ENCODE measurements at regions not wholly inside any gene's neighbourhood (a gene's known extent, or its start where the extent isn't known, plus 50 kb on each side); places are given as distances from the start of the nearest gene placed in this dataset.
"Not testable (repeated sequence)": the region's sequence is repeated elsewhere in the genome, so short reads cannot be mapped to it uniquely, and the experiment has no call there.

DNA sequence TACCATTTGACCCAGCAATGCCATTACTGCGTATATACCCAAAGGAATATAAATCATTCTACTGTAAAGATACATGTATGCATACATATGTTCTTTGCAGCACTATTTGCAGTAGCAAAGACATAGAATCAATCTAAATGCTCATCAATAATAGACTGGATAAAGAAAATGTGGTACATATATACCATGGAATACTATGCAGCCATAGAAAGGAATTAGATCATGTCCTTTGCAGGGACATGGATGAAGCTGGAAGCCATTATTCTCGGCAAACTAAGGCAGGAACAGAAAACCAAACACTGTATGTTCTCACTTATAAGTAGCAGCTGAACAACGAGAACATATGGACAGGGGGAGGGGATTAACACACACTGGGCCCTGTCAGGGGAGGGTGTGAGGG lies 54.8 kb upstream of the ZNF30 start:
- DNase-seq; ATAC-seq (ENCODE audit: poor library complexity); intact Hi-C loops (cut with DNase I): not testable (repeated sequence)

- DNase-seq (no peak), ATAC-seq (ENCODE audit: poor library complexity) (no peak)
- intact Hi-C loops (cut with DNase I): no loop called here
These were observed 59.1 kb upstream of the ZNF30 start for GRCh38 chr19:34867631-34868030.

GRCh38 chr19:34865225-34865624 lies 61.5 kb upstream of the ZNF30 start:
- ATAC-seq (ENCODE audit: poor library complexity); intact Hi-C loops (cut with DNase I); DNase-seq: not testable (repeated sequence)

DNA sequence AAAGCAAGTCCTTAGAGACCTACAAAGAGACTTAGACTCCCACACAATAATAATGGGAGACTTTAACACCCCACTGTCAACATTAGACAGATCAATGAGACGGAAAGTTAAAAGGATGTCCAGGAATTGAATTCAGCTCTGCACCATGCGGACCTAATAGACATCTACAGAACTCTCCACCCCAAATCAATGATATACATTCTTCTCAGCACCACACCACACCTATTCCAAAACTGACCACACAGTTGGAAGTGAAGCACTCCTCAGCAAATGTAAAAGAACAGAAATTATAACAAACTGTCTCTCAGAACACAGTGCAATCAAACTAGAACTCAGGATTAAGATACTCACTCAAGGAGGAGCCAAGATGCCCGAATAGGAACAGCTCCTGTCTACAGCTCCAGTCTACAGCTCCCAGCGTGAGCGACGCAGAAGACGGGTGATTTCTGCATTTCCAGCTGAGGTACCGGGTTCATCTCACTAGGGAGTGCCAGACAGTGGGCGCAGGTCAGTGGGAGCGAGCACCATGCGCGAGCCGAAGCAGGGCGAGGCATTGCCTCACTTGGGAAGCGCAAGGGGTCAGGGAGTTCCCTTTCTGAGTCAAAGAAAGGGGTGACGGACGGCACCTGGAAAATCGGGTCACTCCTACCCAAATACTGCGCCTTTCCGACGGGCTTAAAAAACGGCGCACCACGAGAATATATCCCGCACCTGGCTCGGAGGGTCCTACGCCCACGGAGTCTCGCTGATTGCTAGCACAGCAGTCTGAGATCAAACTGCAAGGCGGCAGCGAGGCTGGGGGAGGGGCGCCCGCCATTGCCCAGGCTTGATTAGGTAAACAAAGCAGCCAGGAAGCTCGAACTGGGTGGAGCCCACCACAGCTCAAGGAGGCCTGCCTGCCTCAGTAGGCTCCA lies 66.6 kb upstream of the ZNF30 start:
- DNase-seq; ATAC-seq (ENCODE audit: poor library complexity); intact Hi-C loops (cut with DNase I): not testable (repeated sequence)

GRCh38 chr19:34859325-34859724 lies 67.4 kb upstream of the ZNF30 start:
- intact Hi-C loops (cut with DNase I); ATAC-seq (ENCODE audit: poor library complexity); DNase-seq: not testable (repeated sequence)

- no peak for ATAC-seq (ENCODE audit: poor library complexity)
- DNase-seq: no peak
- intact Hi-C loops (cut with DNase I): no loop called here
These were observed 70.7 kb upstream of the ZNF30 start for GRCh38 chr19:34856052-34856451.

- intact Hi-C loops (cut with DNase I): no loop called here
- DNase-seq: no peak
- ATAC-seq (ENCODE audit: poor library complexity): no peak
These were observed 73.3 kb upstream of the ZNF30 start for GRCh38 chr19:34853369-34853768.

DNA sequence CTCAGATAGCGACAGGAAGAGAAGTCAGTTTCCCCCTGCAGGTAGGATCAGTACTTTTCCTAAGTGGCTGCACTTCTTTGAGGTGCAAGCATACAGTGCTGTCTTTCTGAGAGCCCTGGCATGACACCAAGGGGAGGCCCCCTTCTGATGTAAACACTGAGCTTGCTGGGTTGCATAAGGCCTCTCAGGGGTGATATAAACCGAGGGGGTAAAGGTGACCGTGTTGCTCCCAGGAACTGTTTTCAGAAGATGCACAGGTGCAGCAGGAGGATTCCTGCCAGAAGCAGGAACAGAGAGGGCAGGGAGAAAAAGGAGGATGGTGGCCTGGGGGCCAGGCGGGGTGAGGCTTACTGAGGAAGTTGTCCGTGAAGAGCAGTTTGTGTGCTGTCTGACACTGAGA lies 74.0 kb upstream of the ZNF30 start:
- DNase-seq (no peak), ATAC-seq (ENCODE audit: poor library complexity) (no peak)
- intact Hi-C loops (cut with DNase I): no loop called here

GRCh38 chr19:34851277-34851804 lies 75.4 kb upstream of the ZNF30 start:
- intact Hi-C loops (cut with DNase I): no loop called here
- ATAC-seq (ENCODE audit: poor library complexity): no peak

GRCh38 chr19:34847393-34847792 lies 74.4 kb upstream of the ZNF599 start:
- no peak for ATAC-seq (ENCODE audit: poor library complexity)
- no peak for DNase-seq
- intact Hi-C loops (cut with DNase I): no loop called here

More at GRCh38 chr19:34851277-34851804, 75.4 kb upstream of the ZNF30 start:
- no peak for DNase-seq

DNA sequence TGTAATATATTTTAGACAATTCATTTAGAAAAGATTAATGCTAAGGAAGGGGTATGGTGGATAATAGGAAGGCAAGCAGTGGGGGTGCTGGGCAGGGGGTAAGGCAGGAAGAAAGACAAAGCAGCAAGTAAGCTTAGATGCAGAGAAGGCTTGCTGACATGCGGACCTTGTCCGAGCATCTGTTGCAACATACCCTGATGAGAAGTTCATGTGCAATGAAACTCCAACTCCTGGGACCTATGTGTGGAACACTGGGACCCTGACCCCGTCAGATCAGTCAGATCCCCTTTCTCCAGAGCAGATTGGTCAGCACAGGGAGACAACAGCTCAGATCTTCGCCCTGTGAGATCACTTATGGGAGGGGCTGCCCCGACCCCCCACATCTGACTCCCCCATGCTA lies 71.3 kb upstream of the ZNF599 start:
- DNase-seq: no peak

GRCh38 chr19:34841780-34842179 lies 68.8 kb upstream of the ZNF599 start:
- no peak for ATAC-seq (ENCODE audit: poor library complexity)
- no peak for DNase-seq
- intact Hi-C loops (cut with DNase I): no loop called here

More for the DNA sequence above, 71.3 kb upstream of the ZNF599 start:
- no peak for ATAC-seq (ENCODE audit: poor library complexity)
- intact Hi-C loops (cut with DNase I): no loop called here

DNA sequence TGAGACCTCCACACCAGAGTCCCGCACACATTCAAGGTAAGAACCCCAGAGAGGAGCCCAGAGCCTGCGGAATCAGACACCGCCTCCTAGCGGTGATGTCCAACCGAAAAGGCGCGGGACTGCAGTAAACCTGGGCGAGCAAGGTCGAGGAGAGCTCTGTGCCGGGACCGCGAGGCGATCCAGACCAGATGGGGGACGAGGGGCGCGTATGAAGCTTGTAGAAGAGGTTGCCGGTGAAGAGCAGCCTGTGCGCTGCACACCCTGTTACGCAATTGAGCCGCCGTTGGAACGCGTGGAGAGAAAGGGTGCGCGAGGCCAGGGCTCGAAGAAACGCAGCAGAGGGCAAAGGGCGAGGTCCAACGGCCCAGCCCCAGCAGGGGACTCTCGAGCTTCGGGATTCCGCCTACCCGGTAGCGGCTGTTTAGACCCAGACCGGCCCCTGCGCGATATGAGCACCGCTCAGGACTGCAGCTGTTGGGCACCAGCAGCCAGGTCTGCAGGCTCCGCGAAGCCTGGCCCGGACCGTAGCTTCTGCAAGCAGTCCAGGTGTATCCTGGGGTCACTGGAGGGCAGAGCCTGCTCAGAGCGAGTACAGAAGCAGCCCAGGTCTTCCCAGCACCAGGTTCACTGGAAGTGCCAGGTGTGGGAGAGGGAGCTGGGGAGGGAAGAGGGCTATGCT lies 65.9 kb upstream of the ZNF599 start:
- ATAC-seq (ENCODE audit: poor library complexity) (no peak), DNase-seq (peak; percentile 44)
- intact Hi-C loops (cut with DNase I): no loop called here

DNA sequence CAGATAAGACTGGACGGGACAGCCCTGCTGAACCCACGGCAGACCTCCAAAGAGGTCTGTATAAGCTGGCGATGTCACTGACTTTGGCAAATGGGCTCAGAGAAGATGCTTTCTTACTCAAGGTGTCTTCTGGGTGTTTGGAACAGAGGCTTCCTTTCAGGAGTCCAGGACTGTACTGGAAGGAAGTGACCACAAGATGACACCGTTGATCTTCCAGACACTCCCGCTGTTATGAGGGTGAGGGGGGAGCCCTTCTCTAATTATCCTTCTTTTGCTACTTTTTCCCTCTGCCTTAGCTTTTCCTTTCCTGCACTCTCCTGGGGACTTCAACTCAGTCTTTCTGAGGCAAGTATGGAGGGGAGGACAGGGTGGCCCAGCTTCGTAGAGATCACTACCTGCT lies 65.2 kb upstream of the ZNF599 start:
- intact Hi-C loops (cut with DNase I): no loop called here
- ATAC-seq (ENCODE audit: poor library complexity) (peak; percentile 41), DNase-seq (no peak)

- DNase-seq: peak; percentile 81
- intact Hi-C loops (cut with DNase I): no loop called here
- peak; percentile 93 for ATAC-seq (ENCODE audit: poor library complexity)
These were observed 64.2 kb upstream of the ZNF599 start for GRCh38 chr19:34837262-34837661.

DNA sequence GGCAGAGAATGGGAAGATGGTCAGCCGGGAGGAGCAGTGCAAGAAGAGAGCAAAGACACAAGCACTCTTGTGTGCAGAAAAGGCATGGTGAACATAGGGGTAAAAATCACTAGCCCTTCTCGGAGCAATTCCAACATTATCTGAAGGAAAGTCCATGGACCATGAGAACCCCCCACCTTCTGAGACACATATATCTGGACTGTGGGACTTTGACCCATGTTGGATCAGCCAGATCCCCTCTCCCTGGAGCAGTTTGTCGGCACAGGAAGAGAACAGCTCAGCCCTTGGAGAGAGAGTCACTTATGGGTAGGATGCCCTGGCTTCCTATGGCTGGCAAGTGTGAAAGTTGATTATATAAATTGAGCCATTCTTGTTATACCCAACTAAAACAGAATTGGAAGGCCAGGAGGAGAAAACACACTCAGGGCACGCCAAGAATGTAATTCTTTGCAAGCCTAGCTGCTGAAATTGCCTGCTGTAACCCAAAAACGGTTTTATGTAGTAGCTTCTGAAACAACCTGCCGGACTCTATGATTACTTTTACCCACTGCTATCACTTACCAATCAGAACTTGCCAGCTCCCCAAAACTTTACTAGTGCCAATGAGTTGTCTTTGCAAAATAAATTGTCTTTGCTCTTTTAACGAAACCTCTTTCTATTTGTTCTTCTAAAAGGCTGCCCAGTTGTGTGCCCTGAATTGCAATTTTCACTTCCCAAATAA lies 62.8 kb upstream of the ZNF599 start:
- DNase-seq: no peak
- intact Hi-C loops (cut with DNase I): no loop called here
- ATAC-seq (ENCODE audit: poor library complexity): no peak

GRCh38 chr19:34834472-34835061 lies 61.6 kb upstream of the ZNF599 start:
- DNase-seq (no peak), ATAC-seq (ENCODE audit: poor library complexity) (no peak)
- intact Hi-C loops (cut with DNase I): no loop called here

- intact Hi-C loops (cut with DNase I): no loop called here
- DNase-seq (no peak), ATAC-seq (ENCODE audit: poor library complexity) (no peak)
These were observed 59.6 kb upstream of the ZNF599 start for GRCh38 chr19:34832581-34833112.
